ENCODE measurements at regions not wholly inside any gene's neighbourhood (a gene's known extent, or its start where the extent isn't known, plus 50 kb on each side); places are given as distances from the start of the nearest gene placed in this dataset.

DNA sequence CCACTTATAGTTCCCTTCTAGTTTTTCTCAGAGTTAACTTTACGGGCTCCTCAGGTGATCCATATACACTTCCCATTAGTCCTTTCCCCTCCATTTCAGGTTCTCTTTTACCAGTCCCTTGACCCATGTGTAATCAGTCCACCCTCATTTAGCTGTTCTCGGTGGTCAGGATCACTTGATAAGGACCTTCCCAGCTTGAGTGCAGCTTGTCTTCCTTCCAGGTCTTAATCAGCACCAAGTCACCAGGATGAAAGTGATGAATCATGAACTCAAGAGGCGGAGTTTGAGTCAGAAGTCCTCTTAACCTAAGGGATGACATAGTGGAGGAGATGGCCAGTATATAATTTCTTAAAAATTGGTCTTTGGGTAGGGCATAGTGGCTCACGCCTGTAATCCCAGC is 63.1 kb upstream of the CNTNAP2 start (continued):
- TF ChIP-seq, protein P1, sequence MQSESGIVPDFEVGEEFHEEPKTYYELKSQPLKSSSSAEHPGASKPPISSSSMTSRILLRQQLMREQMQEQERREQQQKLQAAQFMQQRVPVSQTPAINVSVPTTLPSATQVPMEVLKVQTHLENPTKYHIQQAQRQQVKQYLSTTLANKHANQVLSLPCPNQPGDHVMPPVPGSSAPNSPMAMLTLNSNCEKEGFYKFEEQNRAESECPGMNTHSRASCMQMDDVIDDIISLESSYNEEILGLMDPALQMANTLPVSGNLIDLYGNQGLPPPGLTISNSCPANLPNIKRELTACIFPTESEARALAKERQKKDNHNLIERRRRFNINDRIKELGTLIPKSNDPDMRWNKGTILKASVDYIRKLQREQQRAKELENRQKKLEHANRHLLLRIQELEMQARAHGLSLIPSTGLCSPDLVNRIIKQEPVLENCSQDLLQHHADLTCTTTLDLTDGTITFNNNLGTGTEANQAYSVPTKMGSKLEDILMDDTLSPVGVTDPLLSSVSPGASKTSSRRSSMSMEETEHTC (IDR thresholded peaks at IDR 0.05) = no peak
- no peak for TF ChIP-seq ZNF766 (CRISPR knock-in tag; conservative IDR thresholded peaks at IDR 0.05)
- TF ChIP-seq, protein P2, sequence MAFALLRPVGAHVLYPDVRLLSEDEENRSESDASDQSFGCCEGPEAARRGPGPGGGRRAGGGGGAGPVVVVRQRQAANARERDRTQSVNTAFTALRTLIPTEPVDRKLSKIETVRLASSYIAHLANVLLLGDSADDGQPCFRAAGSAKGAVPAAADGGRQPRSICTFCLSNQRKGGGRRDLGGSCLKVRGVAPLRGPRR (CRISPR knock-in tag; IDR thresholded peaks at IDR 0.05) = no peak
- TF ChIP-seq ZFP36 (IDR thresholded peaks at IDR 0.05; ENCODE audit: low read depth, low read length, partially characterized antibody) = no peak
- no peak for TF ChIP-seq NFRKB (IDR thresholded peaks at IDR 0.05; ENCODE audit: low read depth)
- TF ChIP-seq E2F3 (CRISPR knock-in tag; IDR thresholded peaks at IDR 0.05) = no peak
- peak; percentile 84 for TF ChIP-seq MAFG (tag; conservative IDR thresholded peaks at IDR 0.05)
- TF ChIP-seq NRF1 (conservative IDR thresholded peaks at IDR 0.05 in 1 of 2, IDR thresholded peaks at IDR 0.05 in 1 of 2) = no peak
- TF ChIP-seq, protein P3, sequence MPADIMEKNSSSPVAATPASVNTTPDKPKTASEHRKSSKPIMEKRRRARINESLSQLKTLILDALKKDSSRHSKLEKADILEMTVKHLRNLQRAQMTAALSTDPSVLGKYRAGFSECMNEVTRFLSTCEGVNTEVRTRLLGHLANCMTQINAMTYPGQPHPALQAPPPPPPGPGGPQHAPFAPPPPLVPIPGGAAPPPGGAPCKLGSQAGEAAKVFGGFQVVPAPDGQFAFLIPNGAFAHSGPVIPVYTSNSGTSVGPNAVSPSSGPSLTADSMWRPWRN (IDR thresholded peaks at IDR 0.05; ENCODE audit: low read depth) = no peak
- TF ChIP-seq ZNF165 (CRISPR knock-in tag; IDR thresholded peaks at IDR 0.05; ENCODE audit: borderline replicate concordance) = no peak
- no peak for TF ChIP-seq ATF1 (CRISPR knock-in tag; IDR thresholded peaks at IDR 0.05)
- peak; percentile 33; the same call in 1 of the 2 replicates for TF ChIP-seq ATF1 (tag; IDR thresholded peaks at IDR 0.05)
- no peak for TF ChIP-seq MBD2 (IDR thresholded peaks at IDR 0.05; ENCODE audit: borderline replicate concordance, low read depth)
- TF ChIP-seq SIN3B (IDR thresholded peaks at IDR 0.05; ENCODE audit: low read depth) = no peak
- no peak for TF ChIP-seq CREBBP (IDR thresholded peaks at IDR 0.05; ENCODE audit: low read depth, low read length)
- TF ChIP-seq PHF8 (IDR thresholded peaks at IDR 0.05; ENCODE audit: borderline replicate concordance, low read length) = no peak
- TF ChIP-seq PML (IDR thresholded peaks at IDR 0.05; ENCODE audit: low read length) = peak; percentile 55
- TF ChIP-seq, protein P4, sequence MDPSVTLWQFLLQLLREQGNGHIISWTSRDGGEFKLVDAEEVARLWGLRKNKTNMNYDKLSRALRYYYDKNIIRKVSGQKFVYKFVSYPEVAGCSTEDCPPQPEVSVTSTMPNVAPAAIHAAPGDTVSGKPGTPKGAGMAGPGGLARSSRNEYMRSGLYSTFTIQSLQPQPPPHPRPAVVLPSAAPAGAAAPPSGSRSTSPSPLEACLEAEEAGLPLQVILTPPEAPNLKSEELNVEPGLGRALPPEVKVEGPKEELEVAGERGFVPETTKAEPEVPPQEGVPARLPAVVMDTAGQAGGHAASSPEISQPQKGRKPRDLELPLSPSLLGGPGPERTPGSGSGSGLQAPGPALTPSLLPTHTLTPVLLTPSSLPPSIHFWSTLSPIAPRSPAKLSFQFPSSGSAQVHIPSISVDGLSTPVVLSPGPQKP (CRISPR knock-in tag; IDR thresholded peaks at IDR 0.05) = no peak
- TF ChIP-seq, protein P5, sequence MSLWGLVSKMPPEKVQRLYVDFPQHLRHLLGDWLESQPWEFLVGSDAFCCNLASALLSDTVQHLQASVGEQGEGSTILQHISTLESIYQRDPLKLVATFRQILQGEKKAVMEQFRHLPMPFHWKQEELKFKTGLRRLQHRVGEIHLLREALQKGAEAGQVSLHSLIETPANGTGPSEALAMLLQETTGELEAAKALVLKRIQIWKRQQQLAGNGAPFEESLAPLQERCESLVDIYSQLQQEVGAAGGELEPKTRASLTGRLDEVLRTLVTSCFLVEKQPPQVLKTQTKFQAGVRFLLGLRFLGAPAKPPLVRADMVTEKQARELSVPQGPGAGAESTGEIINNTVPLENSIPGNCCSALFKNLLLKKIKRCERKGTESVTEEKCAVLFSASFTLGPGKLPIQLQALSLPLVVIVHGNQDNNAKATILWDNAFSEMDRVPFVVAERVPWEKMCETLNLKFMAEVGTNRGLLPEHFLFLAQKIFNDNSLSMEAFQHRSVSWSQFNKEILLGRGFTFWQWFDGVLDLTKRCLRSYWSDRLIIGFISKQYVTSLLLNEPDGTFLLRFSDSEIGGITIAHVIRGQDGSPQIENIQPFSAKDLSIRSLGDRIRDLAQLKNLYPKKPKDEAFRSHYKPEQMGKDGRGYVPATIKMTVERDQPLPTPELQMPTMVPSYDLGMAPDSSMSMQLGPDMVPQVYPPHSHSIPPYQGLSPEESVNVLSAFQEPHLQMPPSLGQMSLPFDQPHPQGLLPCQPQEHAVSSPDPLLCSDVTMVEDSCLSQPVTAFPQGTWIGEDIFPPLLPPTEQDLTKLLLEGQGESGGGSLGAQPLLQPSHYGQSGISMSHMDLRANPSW (CRISPR knock-in tag; IDR thresholded peaks at IDR 0.05) = no peak
- no peak for TF ChIP-seq ZNF354B (CRISPR knock-in tag; IDR thresholded peaks at IDR 0.05)
- no peak for TF ChIP-seq CHCHD3 (CRISPR knock-in tag; IDR thresholded peaks at IDR 0.05)
- no peak for TF ChIP-seq ILF3 (IDR thresholded peaks at IDR 0.05; ENCODE audit: borderline replicate concordance)
- peak; percentile 81 to 85 for TF ChIP-seq TRIM24 (IDR thresholded peaks at IDR 0.05)
- TF ChIP-seq, protein P6, sequence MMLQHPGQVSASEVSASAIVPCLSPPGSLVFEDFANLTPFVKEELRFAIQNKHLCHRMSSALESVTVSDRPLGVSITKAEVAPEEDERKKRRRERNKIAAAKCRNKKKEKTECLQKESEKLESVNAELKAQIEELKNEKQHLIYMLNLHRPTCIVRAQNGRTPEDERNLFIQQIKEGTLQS (IDR thresholded peaks at IDR 0.05) = peak; percentile 74
- TF ChIP-seq, protein P6 (CRISPR knock-in tag; conservative IDR thresholded peaks at IDR 0.05) = no peak

Measured in K562 (cell line).